GM12874 (cell line): ENCODE measurements at regions not wholly inside any gene's neighbourhood (a gene's known extent, or its start where the extent isn't known, plus 50 kb on each side); places are given as distances from the start of the nearest gene placed in this dataset.

ENCODE experiments used
- TF ChIP-seq, protein P1 (sequence below): IDR thresholded peaks from 2 replicates; pipeline ENCODE4 v1.5.1; 2011; ENCODE audit warnings: low read depth, mild to moderate bottlenecking, control low read depth, low read length, moderate library complexity; ENCODE audit not compliant: insufficient read depth

DNA sequence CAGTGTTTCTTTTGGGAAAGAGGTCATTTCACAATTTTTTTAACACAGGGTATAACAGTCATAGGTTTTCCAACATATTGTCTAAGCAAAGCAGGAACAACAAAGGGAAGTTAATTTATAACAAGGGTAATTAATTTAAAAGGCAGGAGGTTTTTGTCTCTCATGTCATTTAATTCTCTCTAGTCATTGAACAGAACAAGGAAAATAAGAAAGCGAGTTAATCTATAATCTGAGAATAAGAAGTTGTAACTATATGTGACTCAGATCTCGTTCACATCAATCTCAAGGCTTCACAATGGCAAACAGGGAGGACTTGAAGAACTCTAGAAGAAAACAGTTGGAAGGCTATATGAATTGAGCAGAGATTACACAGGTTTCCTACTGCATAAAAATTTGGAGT lies 579.8 kb upstream of the CCDC54 start:
- TF ChIP-seq, protein P1, sequence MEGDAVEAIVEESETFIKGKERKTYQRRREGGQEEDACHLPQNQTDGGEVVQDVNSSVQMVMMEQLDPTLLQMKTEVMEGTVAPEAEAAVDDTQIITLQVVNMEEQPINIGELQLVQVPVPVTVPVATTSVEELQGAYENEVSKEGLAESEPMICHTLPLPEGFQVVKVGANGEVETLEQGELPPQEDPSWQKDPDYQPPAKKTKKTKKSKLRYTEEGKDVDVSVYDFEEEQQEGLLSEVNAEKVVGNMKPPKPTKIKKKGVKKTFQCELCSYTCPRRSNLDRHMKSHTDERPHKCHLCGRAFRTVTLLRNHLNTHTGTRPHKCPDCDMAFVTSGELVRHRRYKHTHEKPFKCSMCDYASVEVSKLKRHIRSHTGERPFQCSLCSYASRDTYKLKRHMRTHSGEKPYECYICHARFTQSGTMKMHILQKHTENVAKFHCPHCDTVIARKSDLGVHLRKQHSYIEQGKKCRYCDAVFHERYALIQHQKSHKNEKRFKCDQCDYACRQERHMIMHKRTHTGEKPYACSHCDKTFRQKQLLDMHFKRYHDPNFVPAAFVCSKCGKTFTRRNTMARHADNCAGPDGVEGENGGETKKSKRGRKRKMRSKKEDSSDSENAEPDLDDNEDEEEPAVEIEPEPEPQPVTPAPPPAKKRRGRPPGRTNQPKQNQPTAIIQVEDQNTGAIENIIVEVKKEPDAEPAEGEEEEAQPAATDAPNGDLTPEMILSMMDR, result no peak

DNA sequence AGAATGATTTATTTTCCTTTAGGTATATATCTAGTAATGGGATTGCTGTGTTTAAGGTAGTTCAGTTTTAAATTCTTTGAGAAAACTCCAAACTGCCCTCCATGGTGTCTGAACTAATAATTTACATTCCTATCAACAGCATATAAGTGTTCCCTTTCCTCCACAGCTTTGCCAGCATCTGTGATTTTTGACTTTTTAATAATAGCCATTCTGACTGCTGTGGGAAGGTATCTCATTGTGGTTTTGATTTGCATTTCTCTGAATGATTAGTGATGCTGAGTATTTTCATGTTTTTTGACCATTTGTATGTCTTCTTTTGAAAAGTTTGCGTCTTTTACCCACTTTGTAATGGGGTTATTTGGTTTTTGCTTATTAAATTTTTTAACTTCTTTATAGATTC lies 571.6 kb upstream of the CCDC54 start:
- TF ChIP-seq, protein P1, result no peak

DNA sequence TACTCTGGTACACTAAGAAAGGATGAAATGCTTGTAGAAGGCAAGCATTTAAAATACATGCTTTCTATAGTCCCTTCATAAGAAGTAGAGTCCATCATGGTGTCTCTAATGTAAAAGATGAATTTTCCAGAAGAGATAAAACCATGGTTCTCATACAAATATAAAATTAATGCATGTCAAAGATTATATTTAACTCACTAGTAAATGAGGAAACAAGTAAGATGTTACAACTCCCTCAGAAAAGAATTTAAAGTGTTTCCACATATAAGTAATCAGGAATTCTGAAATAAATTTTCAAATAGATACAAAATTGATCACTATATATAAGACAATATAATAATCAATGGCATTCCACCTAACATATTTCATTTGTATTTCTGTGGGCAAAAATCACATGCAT lies 570.3 kb upstream of the CCDC54 start:
- TF ChIP-seq, protein P1, result no peak

DNA sequence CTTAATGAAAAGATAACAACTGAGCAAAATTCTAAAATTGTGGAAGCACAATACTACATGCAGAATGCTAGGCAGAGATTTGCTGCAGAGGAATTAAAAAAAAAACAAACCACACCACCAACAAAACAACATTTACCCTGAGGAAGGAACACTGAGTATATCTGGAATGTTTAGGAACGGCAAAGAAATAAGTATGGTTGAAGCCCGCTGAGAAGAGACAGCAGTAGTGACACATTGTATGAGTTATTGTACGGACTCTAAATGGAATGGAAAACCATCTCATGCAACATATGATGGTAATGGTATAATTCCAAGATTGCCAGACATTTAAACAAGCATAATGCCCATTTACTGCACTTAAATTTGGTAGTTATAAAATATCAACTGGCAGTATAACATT lies 568.2 kb upstream of the CCDC54 start:
- TF ChIP-seq, protein P1, result no peak

DNA sequence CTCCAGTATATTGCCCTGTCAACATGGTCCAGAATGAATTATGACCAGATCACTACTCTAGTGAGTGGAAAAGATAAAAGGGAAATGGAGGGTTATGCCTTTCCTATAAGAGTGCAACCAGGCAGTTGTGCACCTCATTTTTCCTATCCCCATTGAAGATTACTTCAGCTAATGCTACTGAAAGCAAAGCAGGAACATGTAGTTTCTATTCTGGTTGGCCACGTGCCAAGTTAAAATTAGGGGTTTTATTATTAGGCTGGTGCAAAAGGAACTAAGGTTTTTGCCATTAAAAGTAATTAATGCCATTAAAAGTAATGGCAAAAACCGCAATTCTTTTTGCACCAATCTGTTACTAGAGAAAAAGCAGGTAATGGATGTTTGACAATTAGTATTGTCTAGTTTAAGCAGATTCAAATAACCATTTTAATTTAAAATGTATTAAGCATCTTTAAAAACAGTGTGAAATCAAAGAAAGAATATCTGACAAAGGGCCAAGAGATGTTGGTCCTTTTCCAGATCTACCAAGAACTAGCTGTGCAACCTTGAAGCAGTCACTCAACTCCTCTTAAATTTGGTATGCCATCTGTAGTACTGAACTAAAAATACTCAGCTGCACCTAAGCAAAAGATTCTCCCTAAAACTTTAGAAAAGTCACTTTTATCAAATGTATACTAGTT lies 567.5 kb upstream of the CCDC54 start:
- TF ChIP-seq, protein P1, result no peak

DNA sequence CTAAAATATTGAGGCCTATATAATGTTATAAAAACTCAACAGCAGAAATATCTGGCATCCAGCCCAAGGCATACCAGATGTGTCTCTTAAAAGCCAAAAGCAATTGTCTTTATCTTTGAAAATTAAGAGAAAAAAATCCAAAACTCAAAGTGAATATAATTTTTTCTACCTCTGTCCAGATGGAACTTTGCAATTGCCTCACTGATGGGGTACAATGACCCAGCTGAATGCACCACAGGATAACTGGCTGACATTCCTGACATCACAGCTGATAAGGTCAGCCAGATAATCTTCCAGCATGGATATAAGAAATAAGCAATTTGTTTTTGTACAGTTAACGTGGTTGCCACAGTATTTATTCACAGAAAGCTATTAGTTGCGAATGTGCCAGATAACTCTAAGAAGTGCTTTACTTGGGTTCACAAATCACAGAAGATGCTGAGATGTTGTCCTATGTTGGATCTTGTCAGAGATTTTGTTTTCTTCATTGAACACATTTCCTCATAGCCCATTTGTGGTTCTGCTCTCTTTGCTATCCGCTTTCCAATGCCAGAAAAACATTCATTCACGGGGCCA lies 566.9 kb upstream of the CCDC54 start:
- TF ChIP-seq, protein P1, result no peak

DNA sequence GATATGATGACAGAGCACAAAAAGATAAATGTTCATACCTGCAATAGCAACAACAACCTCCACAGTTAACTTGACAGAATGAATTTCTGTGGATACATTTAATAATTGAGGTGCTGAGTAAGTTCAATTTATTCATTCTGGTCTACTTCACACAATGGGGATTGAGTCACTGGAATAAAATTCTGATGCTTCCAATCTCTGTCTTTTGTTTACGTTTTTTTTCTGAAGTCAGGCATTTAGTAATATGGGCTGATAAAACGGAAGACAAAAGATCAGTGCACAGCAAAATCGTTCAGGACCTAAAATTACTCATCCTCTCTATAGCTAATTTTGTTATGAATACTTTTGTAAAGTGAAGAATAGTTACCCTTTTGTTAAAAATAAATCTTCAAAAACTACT lies 565.9 kb upstream of the CCDC54 start:
- TF ChIP-seq, protein P1, result no peak
